Psoas muscle (tissue), 7 donors: ENCODE measurements at regions not wholly inside any gene's neighbourhood (a gene's known extent, or its start where the extent isn't known, plus 50 kb on each side); places are given as distances from the start of the nearest gene placed in this dataset.

Source experiments
- ATAC-seq, 4 donors: fragments of 200-7000 bp; cut with Tn5 transposase; one replicate each; pipeline ENCODE4 v1.9.1; 2020; ENCODE audit warnings: moderate library complexity in 3 of 4, mild to moderate bottlenecking in 2 of 4
- DNase-seq, 2 donors: peaks; one replicate each; pipeline ENCODE4 v3.0.0-alpha.2; 2020
- H3K27ac ChIP-seq: fragments of 200-600 bp; one replicate; pipeline ENCODE4 v1.8.0; 2022
- H3K27me3 ChIP-seq, 3 donors: fragments of 200-600 bp in 1 of 3; one replicate each; pipeline versions ENCODE4 v1.6.1 to v1.8.0; 2013 to 2022; ENCODE audit warnings: low read length in 2 of 3, mild to moderate bottlenecking in 2 of 3, moderate library complexity in 1 of 3; ENCODE audit not compliant: insufficient read depth in 3 of 3
- H3K36me3 ChIP-seq, 2 donors: fragments of 200-600 bp in 1 of 2; one replicate each; pipeline versions ENCODE4 v1.6.1 to v1.8.0; 2013 to 2022; ENCODE audit warnings: low read depth in 1 of 2, mild to moderate bottlenecking in 1 of 2, moderate library complexity in 1 of 2; ENCODE audit not compliant: insufficient read depth in 1 of 2
- H3K4me1 ChIP-seq: fragments of 200-600 bp; one replicate; pipeline ENCODE4 v1.8.0; 2022
- H3K4me3 ChIP-seq: fragments of 200-600 bp; one replicate; pipeline ENCODE4 v1.8.0; 2022; ENCODE audit warnings: mild to moderate bottlenecking
- H3K9me3 ChIP-seq: fragments of 200-600 bp; one replicate; pipeline ENCODE4 v1.8.0; 2022
- CTCF ChIP-seq: fragments of 200-600 bp; IDR thresholded peaks from one replicate; pipeline ENCODE4 v1.8.0; 2022; ENCODE audit warnings: antibody characterized with exemption
- WGBS, 3 donors: extraction: QIAGEN DNeasy Blood & Tissue Kit; methylation state at CpG; one replicate each; pipeline versions ENCODE4 v1.1.6 to v1.1.7; 2013; 5-methylcytosine and 5-hydroxymethylcytosine counted together
- intact Hi-C, 2 donors: fragments of 100-400 bp; cut with DNase I; formaldehyde crosslinking; loops; one replicate each; pipeline versions ENCODE4 v1.11.0 to v1.14.2; 2022
- donor health status: healthy with polysubstance abuse.
- donor health status: DM: no; HTN: no; CAD: no; lungs with moderate emphysema.
- donor health status: Bipolar disorder and iron deficiency.
- donor health status: healthy.
- donor health status: DM: yes; HTN: yes; CAD: no.
- donor health status: DM: no; HTN: no; CAD: no.
- donor health status: DM: yes; HTN: yes; CAD: no.

- 47 to 88% (median 55%) methylated on average over 1 of the region's 1 CpG for WGBS, 3 donors
- no peak for DNase-seq
- no peak for ATAC-seq
- intact Hi-C loops = loop anchor here in 1 of 2 donors (5.0 kb wide), 1 partner anchor 78 kb away; no protein-coding TSS in a partner anchor
- H3K9me3 ChIP-seq = no peaks in the 10 kb centered on the region
- no peaks in the 10 kb centered on the region for H3K4me1 ChIP-seq
- no peak overlapping the region for H3K4me3 ChIP-seq
- no peak for TF ChIP-seq CTCF
- H3K27me3 ChIP-seq = no peaks in the 10 kb centered on the region
- H3K36me3 ChIP-seq = no peaks in the 10 kb centered on the region
- H3K27ac ChIP-seq = no peak overlapping the region
These were observed 68.0 kb upstream of the POU5F2 start for GRCh38 chr5:93809430-93809829.

GRCh38 chr5:93807846-93808245 is 66.4 kb upstream of the POU5F2 start:
- H3K36me3 ChIP-seq = no peaks in the 10 kb centered on the region

GRCh38 chr5:93805616-93806379 is 64.4 kb upstream of the POU5F2 start:
- Histone ChIP-seq H3K27me3 (no peaks in the 10 kb centered on the region), H3K27ac (no peak overlapping the region), H3K9me3 (no peaks in the 10 kb centered on the region), H3K36me3 (no peaks in the 10 kb centered on the region), H3K4me3 (no peak overlapping the region), H3K4me1 (peaks cover 4% of the 10 kb centered on the region)
- intact Hi-C loops = loop anchor here in 1 of 2 donors (5.0 kb wide), 1 partner anchor 82 kb away; no protein-coding TSS in a partner anchor
- WGBS, 3 donors = 82 to 89% (median 88%) methylated on average over 5 of the region's 5 CpGs
- ATAC-seq (no peak), DNase-seq (no peak)
- TF ChIP-seq CTCF = no peak

More at GRCh38 chr5:93807846-93808245, 66.4 kb upstream of the POU5F2 start:
- Histone ChIP-seq H3K4me1 (no peaks in the 10 kb centered on the region), H3K27ac (no peak overlapping the region), H3K27me3 (no peaks in the 10 kb centered on the region), H3K9me3 (no peaks in the 10 kb centered on the region), H3K4me3 (no peak overlapping the region)
- intact Hi-C loops = loop anchor here in 1 of 2 donors (5.0 kb wide), 1 partner anchor 79 kb away; no protein-coding TSS in a partner anchor
- no peak for TF ChIP-seq CTCF
- no peak for ATAC-seq
- no peak for DNase-seq
- WGBS, 3 donors = 95 to 97% (median 97%) methylated on average over 6 of the region's 6 CpGs

GRCh38 chr5:93800988-93801811 is 59.8 kb upstream of the POU5F2 start:
- WGBS, 3 donors = 19 to 25% (median 22%) methylated on average over 2 of the region's 2 CpGs
- DNase-seq (peak in 1 of 2 donors; percentile 13), ATAC-seq (peak in 3 of 4 donors; percentile 46 to 76 (median 48))
- H3K9me3 ChIP-seq = no peaks in the 10 kb centered on the region
- no peaks in the 10 kb centered on the region for H3K36me3 ChIP-seq
- intact Hi-C loops = loop anchor here (2.0 to 5.0 kb wide), 2 partner anchors 194 to 220 kb away; partner anchors contain the start of gene NR2F1-AS1 (in 2 of the 2)
- H3K27me3 ChIP-seq = no peaks in the 10 kb centered on the region
- peaks cover 4% of the 10 kb centered on the region for H3K4me1 ChIP-seq
- no peak overlapping the region for H3K4me3 ChIP-seq
- peak; percentile 75 for TF ChIP-seq CTCF
- no peak overlapping the region for H3K27ac ChIP-seq
